ENCODE measurements at regions not wholly inside any gene's neighbourhood (a gene's known extent, or its start where the extent isn't known, plus 50 kb on each side); places are given as distances from the start of the nearest gene placed in this dataset.

- no peak for DNase-seq (ENCODE audit: low read depth in 4 of 4, low spot score in 3 of 4)
Observed at GRCh38 chr14:66380143-66380542, 106.0 kb upstream of the CCDC196 start.

- no peak for DNase-seq (ENCODE audit: low read depth in 4 of 4, low spot score in 3 of 4)
Observed at GRCh38 chr14:66381755-66382154, 104.4 kb upstream of the CCDC196 start.

- no peak for DNase-seq (ENCODE audit: low read depth in 4 of 4, low spot score in 3 of 4)
Observed at GRCh38 chr14:66383257-66383656, 102.9 kb upstream of the CCDC196 start.

- DNase-seq (ENCODE audit: low read depth in 4 of 4, low spot score in 3 of 4) = no peak
Observed at GRCh38 chr14:66383771-66384170, 102.4 kb upstream of the CCDC196 start.

- DNase-seq (ENCODE audit: low read depth in 4 of 4, low spot score in 3 of 4) = no peak
Observed at GRCh38 chr14:66388516-66388915, 97.7 kb upstream of the CCDC196 start.

GRCh38 chr14:66389481-66389880 lies 96.7 kb upstream of the CCDC196 start:
- no peak for DNase-seq (ENCODE audit: low read depth in 4 of 4, low spot score in 3 of 4)

GRCh38 chr14:66395300-66395699 lies 90.9 kb upstream of the CCDC196 start:
- no peak for DNase-seq (ENCODE audit: low read depth in 4 of 4, low spot score in 3 of 4)

- no peak for DNase-seq (ENCODE audit: low read depth in 4 of 4, low spot score in 3 of 4)
Observed at GRCh38 chr14:66396164-66396563, 90.0 kb upstream of the CCDC196 start.

GRCh38 chr14:66398437-66398836 lies 87.7 kb upstream of the CCDC196 start:
- no peak for DNase-seq (ENCODE audit: low read depth in 4 of 4, low spot score in 3 of 4)

- DNase-seq (ENCODE audit: low read depth in 4 of 4, low spot score in 3 of 4) = no peak
Observed at GRCh38 chr14:66401449-66402095, 84.6 kb upstream of the CCDC196 start.

- DNase-seq (ENCODE audit: low read depth in 4 of 4, low spot score in 3 of 4) = no peak
Observed at GRCh38 chr14:66403183-66403582, 83.0 kb upstream of the CCDC196 start.

GRCh38 chr14:66404051-66404545 lies 82.1 kb upstream of the CCDC196 start:
- DNase-seq (ENCODE audit: low read depth in 4 of 4, low spot score in 3 of 4) = no peak

- no peak for DNase-seq (ENCODE audit: low read depth in 4 of 4, low spot score in 3 of 4)
Observed at GRCh38 chr14:66405158-66405557, 81.0 kb upstream of the CCDC196 start.

GRCh38 chr14:66413901-66414300 lies 72.3 kb upstream of the CCDC196 start:
- no peak for DNase-seq (ENCODE audit: low read depth in 4 of 4, low spot score in 3 of 4)

- DNase-seq (ENCODE audit: low read depth in 4 of 4, low spot score in 3 of 4) = no peak
Observed at GRCh38 chr14:66414511-66414910, 71.7 kb upstream of the CCDC196 start.

- no peak for DNase-seq (ENCODE audit: low read depth in 4 of 4, low spot score in 3 of 4)
Observed at GRCh38 chr14:66420251-66421006, 65.7 kb upstream of the CCDC196 start.

- DNase-seq (ENCODE audit: low read depth in 4 of 4, low spot score in 3 of 4) = peak in 1 of 4 donors; percentile 31
Observed at GRCh38 chr14:66421990-66422946, 63.9 kb upstream of the CCDC196 start.

GRCh38 chr14:66425402-66425801 lies 60.8 kb upstream of the CCDC196 start:
- DNase-seq (ENCODE audit: low read depth in 4 of 4, low spot score in 3 of 4) = no peak

GRCh38 chr14:66426451-66426850 lies 59.7 kb upstream of the CCDC196 start:
- DNase-seq (ENCODE audit: low read depth in 4 of 4, low spot score in 3 of 4) = no peak

- DNase-seq (ENCODE audit: low read depth in 4 of 4, low spot score in 3 of 4) = no peak
Observed at GRCh38 chr14:66432334-66432733, 53.8 kb upstream of the CCDC196 start.

- DNase-seq (ENCODE audit: low read depth in 4 of 4, low spot score in 3 of 4) = no peak
Observed at GRCh38 chr14:66434464-66434863, 51.7 kb upstream of the CCDC196 start.

All from left renal pelvis (tissue), 4 donors.